ENCODE measurements at regions not wholly inside any gene's neighbourhood (a gene's known extent, or its start where the extent isn't known, plus 50 kb on each side); places are given as distances from the start of the nearest gene placed in this dataset.

GRCh38 chr20:51188941-51189340 lies 166.0 kb upstream of the KCNG1 start:
- intact Hi-C loops (cut with micrococcal nuclease) = no loop called here
- no peaks in the 10 kb centered on the region for H3K79me2 ChIP-seq (ENCODE audit: control insufficient read depth, insufficient read depth, low read length)
- H3K9me3 ChIP-seq (replicated peaks; ENCODE audit: control insufficient read depth, insufficient read depth, low read depth, low read length) = no peaks in the 10 kb centered on the region
- H3K27me3 ChIP-seq (ENCODE audit: control insufficient read depth in 2 of 2, insufficient read depth in 2 of 2, low read length in 2 of 2) = peaks cover 28 to 53% of the 10 kb centered on the region in 2 experiments
- H3K4me3 ChIP-seq = no peak overlapping the region
- 0% methylated on average over 10 of the region's 10 CpGs for WGBS (ENCODE audit: insufficient coverage, low coverage, missing lambda C conversion rate)
- no peak for TF ChIP-seq DDX20 (tag; IDR thresholded peaks at IDR 0.05; ENCODE audit: low read depth)
- H3K4me2 ChIP-seq (ENCODE audit: insufficient read depth, low read length) = no peak overlapping the region
- no peaks in the 10 kb centered on the region for H3K4me1 ChIP-seq (replicated peaks in 1 of 2; ENCODE audit: control insufficient read depth in 2 of 2, insufficient read depth in 2 of 2, low read length in 2 of 2)
- BruUV-seq (replicated peaks) = no TSS peak
- no peaks in the 10 kb centered on the region for H3K9me1 ChIP-seq (ENCODE audit: control insufficient read depth, insufficient read depth, low read length)
- H3K27ac ChIP-seq (ENCODE audit: extremely low read depth, low read depth, low read length) = no peak overlapping the region
- no peak for FAIRE-seq
- ATAC-seq = no peak
- H4K20me1 ChIP-seq (replicated peaks; ENCODE audit: control insufficient read depth, insufficient read depth, low read length) = no peaks in the 10 kb centered on the region
- H3K9ac ChIP-seq (ENCODE audit: insufficient read depth in 1 of 2, low read depth in 2 of 2, low read length in 2 of 2) = no peak overlapping the region
- in situ Hi-C loops (cut with MboI) = no loop called here
- no peak for DNase-seq (ENCODE audit: extremely low read depth in 1 of 4, low spot score in 3 of 4)
- ChIA-PET POLR2A (no interaction called here), CTCF (ENCODE audit: low intra/inter-chr PET ratio) (no interaction called here)
- H2AFZ ChIP-seq (ENCODE audit: low read depth, low read length) = no peak overlapping the region
- H3K36me3 ChIP-seq (ENCODE audit: control insufficient read depth, insufficient read depth, low read length) = no peaks in the 10 kb centered on the region

- POLR2A ChIA-PET = no interaction called here
- CTCF ChIA-PET (ENCODE audit: low intra/inter-chr PET ratio) = no interaction called here
- intact Hi-C loops (cut with micrococcal nuclease) (no loop called here), in situ Hi-C loops (cut with MboI) (no loop called here)
- Histone ChIP-seq H3K79me2 (ENCODE audit: control insufficient read depth, insufficient read depth, low read length) (no peaks in the 10 kb centered on the region), H3K36me3 (ENCODE audit: control insufficient read depth, insufficient read depth, low read length) (no peaks in the 10 kb centered on the region), H3K27ac (ENCODE audit: extremely low read depth, low read depth, low read length) (no peak overlapping the region), H3K9me1 (ENCODE audit: control insufficient read depth, insufficient read depth, low read length) (no peaks in the 10 kb centered on the region), H4K20me1 (replicated peaks; ENCODE audit: control insufficient read depth, insufficient read depth, low read length) (no peaks in the 10 kb centered on the region), H3K9ac (ENCODE audit: insufficient read depth in 1 of 2, low read depth in 2 of 2, low read length in 2 of 2) (no peak overlapping the region), H3K27me3 (ENCODE audit: control insufficient read depth in 2 of 2, insufficient read depth in 2 of 2, low read length in 2 of 2) (peaks cover 16 to 40% of the 10 kb centered on the region in 2 experiments; a peak in 4 of 5 replicates), H3K4me2 (ENCODE audit: insufficient read depth, low read length) (no peak overlapping the region), H3K9me3 (replicated peaks; ENCODE audit: control insufficient read depth, insufficient read depth, low read depth, low read length) (no peaks in the 10 kb centered on the region), H2AFZ (ENCODE audit: low read depth, low read length) (no peak overlapping the region), H3K4me3 (no peak overlapping the region), H3K4me1 (replicated peaks in 1 of 2; ENCODE audit: control insufficient read depth in 2 of 2, insufficient read depth in 2 of 2, low read length in 2 of 2) (no peaks in the 10 kb centered on the region)
- WGBS (ENCODE audit: insufficient coverage, low coverage, missing lambda C conversion rate) = 3% methylated on average over 9 of the region's 9 CpGs
- no peak for FAIRE-seq
- TF ChIP-seq CTCFL (IDR thresholded peaks at IDR 0.05; ENCODE audit: borderline replicate concordance, insufficient read depth, low read depth, low read length, poor library complexity, severe bottlenecking) = no peak
- TF ChIP-seq NR3C1 (CRISPR knock-in tag; IDR thresholded peaks at IDR 0.05) = no peak
- TF ChIP-seq CHD4 (IDR thresholded peaks at IDR 0.05; ENCODE audit: insufficient read depth, insufficient replicate concordance, low read depth, low read length, poor library complexity, severe bottlenecking) = no peak
- no peak for TF ChIP-seq BRF1 (IDR thresholded peaks at IDR 0.05; ENCODE audit: borderline replicate concordance, extremely low read depth, insufficient read length)
- TF ChIP-seq HDAC2 (IDR thresholded peaks at IDR 0.05) = no peak
- TF ChIP-seq MIER1 (IDR thresholded peaks at IDR 0.05; ENCODE audit: low read depth) = no peak
- TF ChIP-seq ZC3H4 (CRISPR knock-in tag; IDR thresholded peaks at IDR 0.05; ENCODE audit: borderline replicate concordance) = no peak
- TF ChIP-seq ETS1 (conservative IDR thresholded peaks at IDR 0.05; ENCODE audit: control insufficient read depth, low read depth, low read length) = no peak
- no peak for TF ChIP-seq CBFA2T2 (conservative IDR thresholded peaks at IDR 0.05)
- TF ChIP-seq RCOR1 (IDR thresholded peaks at IDR 0.05; ENCODE audit: borderline replicate concordance in 1 of 2, low read depth in 2 of 2, low read length in 2 of 2) = no peak
- no peak for TF ChIP-seq MLLT1 (IDR thresholded peaks at IDR 0.05)
- ATAC-seq = no peak
- no peak for DNase-seq (ENCODE audit: extremely low read depth in 1 of 4, low spot score in 3 of 4)
- no TSS peak for BruUV-seq (replicated peaks)
Observed at GRCh38 chr20:51187261-51187660, 164.4 kb upstream of the KCNG1 start.

Data from K562 (cell line).